Vagina (tissue), 2 donors: ENCODE measurements at regions not wholly inside any gene's neighbourhood (a gene's known extent, or its start where the extent isn't known, plus 50 kb on each side); places are given as distances from the start of the nearest gene placed in this dataset.

Source experiments
- DNase-seq, 2 donors: peaks; one replicate each; pipeline ENCODE4 v3.0.0-alpha.2; 2017; ENCODE audit errors: extremely low spot score in 2 of 2
- H3K27ac ChIP-seq: fragments of 200-600 bp; sonication (generic); one replicate; pipeline ENCODE4 v1.5.1; 2019
- H3K27me3 ChIP-seq: fragments of 200-600 bp; sonication (generic); one replicate; pipeline ENCODE4 v1.5.1; 2019
- H3K36me3 ChIP-seq, 2 donors: fragments of 200-600 bp; sonication (generic); one replicate each; pipeline ENCODE4 v1.5.1; 2017 to 2019
- H3K4me1 ChIP-seq: fragments of 200-600 bp; sonication (generic); one replicate; pipeline ENCODE4 v1.5.1; 2019
- H3K4me3 ChIP-seq, 2 donors: fragments of 200-600 bp; sonication (generic); 1 replicate in 1 of 2; 2 replicates in 1 of 2; pipeline ENCODE4 v1.5.1; 2016 to 2019
- H3K9me3 ChIP-seq: fragments of 200-600 bp; sonication (generic); one replicate; pipeline ENCODE4 v1.5.1; 2019
- CTCF ChIP-seq, 3 experiments: fragments of 450-650 bp in 2 of 3; fragments of 200-600 bp in 1 of 3; sonication (generic) in 1 of 3; IDR thresholded peaks; one replicate each; pipeline ENCODE4 v1.5.1; 2017 to 2019; ENCODE audit warnings: antibody characterized with exemption in 3 of 3, mild to moderate bottlenecking in 2 of 3, moderate library complexity in 2 of 3
- POLR2A ChIP-seq, 2 donors: fragments of 450-650 bp; IDR thresholded peaks; one replicate each; pipeline ENCODE4 v1.6.1; 2017; ENCODE audit warnings: antibody characterized with exemption in 2 of 2, mild to moderate bottlenecking in 2 of 2, moderate library complexity in 2 of 2
- POLR2AphosphoS5 ChIP-seq, 2 donors: sonication (generic); formaldehyde crosslinking; IDR thresholded peaks; one replicate each; pipeline ENCODE4 v1.9.0; 2017; ENCODE audit warnings: antibody characterized with exemption in 2 of 2, mild to moderate bottlenecking in 2 of 2, low read depth in 1 of 2; ENCODE audit not compliant: insufficient read depth in 1 of 2
- intact Hi-C: fragments of 100-400 bp; cut with DNase I; formaldehyde crosslinking; loops from one replicate; pipeline ENCODE4 v1.15.1; 2023

- no peak for DNase-seq
- Histone ChIP-seq H3K4me3 (no peak overlapping the region), H3K27ac (no peak overlapping the region), H3K36me3 (no peaks in the 10 kb centered on the region), H3K4me1 (no peaks in the 10 kb centered on the region), H3K9me3 (no peaks in the 10 kb centered on the region), H3K27me3 (no peaks in the 10 kb centered on the region)
- intact Hi-C loops, result no loop called here
- no peak for TF ChIP-seq POLR2A (IDR thresholded peaks at IDR 0.05)
- no peak for TF ChIP-seq CTCF (IDR thresholded peaks at IDR 0.05)
- TF ChIP-seq POLR2AphosphoS5 (IDR thresholded peaks at IDR 0.05; ENCODE audit: insufficient read depth in 1 of 2, low read depth in 1 of 2), result no peak
These were observed 95.2 kb downstream of the KBTBD8 start for GRCh38 chr3:67093305-67093704.

GRCh38 chr3:67094167-67094566, 96.1 kb downstream of the KBTBD8 start:
- no peaks in the 10 kb centered on the region for H3K36me3 ChIP-seq
- TF ChIP-seq CTCF (IDR thresholded peaks at IDR 0.05) (no peak), POLR2A (IDR thresholded peaks at IDR 0.05) (no peak), POLR2AphosphoS5 (IDR thresholded peaks at IDR 0.05; ENCODE audit: insufficient read depth in 1 of 2, low read depth in 1 of 2) (no peak)
- no peak for DNase-seq
- H3K27me3 ChIP-seq, result no peaks in the 10 kb centered on the region
- H3K27ac ChIP-seq, result no peak overlapping the region
- H3K4me3 ChIP-seq, result no peak overlapping the region
- H3K9me3 ChIP-seq, result no peaks in the 10 kb centered on the region
- intact Hi-C loops, result no loop called here
- H3K4me1 ChIP-seq, result no peaks in the 10 kb centered on the region

GRCh38 chr3:67094774-67095173, 96.7 kb downstream of the KBTBD8 start:
- intact Hi-C loops, result no loop called here
- Histone ChIP-seq H3K9me3 (no peaks in the 10 kb centered on the region), H3K36me3 (no peaks in the 10 kb centered on the region), H3K4me3 (no peak overlapping the region), H3K27me3 (no peaks in the 10 kb centered on the region), H3K4me1 (no peaks in the 10 kb centered on the region), H3K27ac (no peak overlapping the region)
- no peak for DNase-seq
- TF ChIP-seq CTCF (IDR thresholded peaks at IDR 0.05), result no peak
- TF ChIP-seq POLR2A (IDR thresholded peaks at IDR 0.05), result no peak
- TF ChIP-seq POLR2AphosphoS5 (IDR thresholded peaks at IDR 0.05; ENCODE audit: insufficient read depth in 1 of 2, low read depth in 1 of 2), result no peak

GRCh38 chr3:67104388-67104787, 106.3 kb downstream of the KBTBD8 start:
- Histone ChIP-seq H3K27me3 (no peaks in the 10 kb centered on the region), H3K36me3 (no peaks in the 10 kb centered on the region), H3K4me3 (no peak overlapping the region), H3K4me1 (no peaks in the 10 kb centered on the region), H3K27ac (no peak overlapping the region), H3K9me3 (no peaks in the 10 kb centered on the region)
- no peak for TF ChIP-seq CTCF (IDR thresholded peaks at IDR 0.05)
- TF ChIP-seq POLR2A (IDR thresholded peaks at IDR 0.05), result no peak
- TF ChIP-seq POLR2AphosphoS5 (IDR thresholded peaks at IDR 0.05; ENCODE audit: insufficient read depth in 1 of 2, low read depth in 1 of 2), result no peak
- intact Hi-C loops, result no loop called here
- no peak for DNase-seq

- Histone ChIP-seq H3K27ac (no peak overlapping the region), H3K4me1 (no peaks in the 10 kb centered on the region), H3K36me3 (no peaks in the 10 kb centered on the region), H3K9me3 (no peaks in the 10 kb centered on the region), H3K4me3 (no peak overlapping the region), H3K27me3 (no peaks in the 10 kb centered on the region)
- no peak for DNase-seq
- intact Hi-C loops, result no loop called here
- no peak for TF ChIP-seq POLR2AphosphoS5 (IDR thresholded peaks at IDR 0.05; ENCODE audit: insufficient read depth in 1 of 2, low read depth in 1 of 2)
- TF ChIP-seq CTCF (IDR thresholded peaks at IDR 0.05), result no peak
- TF ChIP-seq POLR2A (IDR thresholded peaks at IDR 0.05), result no peak
These were observed 108.8 kb downstream of the KBTBD8 start for GRCh38 chr3:67106874-67107273.
